NT2/D1 (cell line): ENCODE measurements at regions not wholly inside any gene's neighbourhood (a gene's known extent, or its start where the extent isn't known, plus 50 kb on each side); places are given as distances from the start of the nearest gene placed in this dataset.

Source experiments
- YY1 ChIP-seq: IDR thresholded peaks from 2 replicates; pipeline ENCODE4 v1.6.1; 2011; ENCODE audit not compliant: insufficient read length, insufficient read depth
- ZNF274 ChIP-seq: IDR thresholded peaks from 2 replicates; pipeline ENCODE4 v1.6.1; 2011; ENCODE audit warnings: mild to moderate bottlenecking, low read depth, low read length

- TF ChIP-seq YY1, result no peak
- no peak for TF ChIP-seq ZNF274
Measured at GRCh38 chr6:150494241-150494640, 105.4 kb upstream of the PLEKHG1 start.
